ENCODE measurements at regions not wholly inside any gene's neighbourhood (a gene's known extent, or its start where the extent isn't known, plus 50 kb on each side); places are given as distances from the start of the nearest gene placed in this dataset. TPM values are rescaled to one million over a fixed set of nuclear protein-coding genes. Genes with fewer than 3 reads are reported as not detected.
"Not testable (repeated sequence)": the region's sequence is repeated elsewhere in the genome, so short reads cannot be mapped to it uniquely, and the experiment has no call there.

GRCh38 chrX:41981481-41982013 is 58.2 kb upstream of the CASK start:
- DNase-seq: no peak

- DNase-seq: not testable (repeated sequence)
Observed at GRCh38 chrX:41974677-41975076, 51.3 kb upstream of the CASK start.

GRCh38 chrX:41973208-41973607 is 49.9 kb upstream of the CASK start:
- no peak for DNase-seq

Small RNAs in the stretch of these regions (small RNA-seq; reads per million reads assigned to genes)
- gene RNU6-1124P (ENCODE audit: low replicate concordance) (not detected), gene RNU6-630P (ENCODE audit: low replicate concordance) (not detected), gene Z92545.1 (ENCODE audit: low replicate concordance) (not detected)
